ENCODE measurements at regions not wholly inside any gene's neighbourhood (a gene's known extent, or its start where the extent isn't known, plus 50 kb on each side); places are given as distances from the start of the nearest gene placed in this dataset.

DNA sequence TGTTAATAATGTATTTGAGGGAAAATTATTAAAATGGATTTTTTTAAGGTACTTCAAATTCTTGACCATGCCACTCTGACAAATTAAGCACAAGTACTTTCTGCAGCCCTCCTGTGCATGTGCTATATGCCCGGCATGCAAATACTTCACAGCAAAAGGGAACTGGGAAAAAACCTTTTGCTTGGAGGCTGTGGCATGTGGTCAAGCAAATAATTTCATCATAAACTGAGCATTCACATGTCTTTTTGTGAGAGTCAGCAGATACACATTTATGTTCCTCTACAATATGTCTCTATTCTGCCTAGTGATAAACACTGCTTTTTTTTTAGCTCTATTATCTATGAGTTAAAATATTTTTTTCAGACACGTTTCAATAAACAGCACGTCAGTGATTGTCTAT is 53.7 kb upstream of the SEMA3A start:
- peak; percentile 34 for DNase-seq (ENCODE audit: low spot score)

DNA sequence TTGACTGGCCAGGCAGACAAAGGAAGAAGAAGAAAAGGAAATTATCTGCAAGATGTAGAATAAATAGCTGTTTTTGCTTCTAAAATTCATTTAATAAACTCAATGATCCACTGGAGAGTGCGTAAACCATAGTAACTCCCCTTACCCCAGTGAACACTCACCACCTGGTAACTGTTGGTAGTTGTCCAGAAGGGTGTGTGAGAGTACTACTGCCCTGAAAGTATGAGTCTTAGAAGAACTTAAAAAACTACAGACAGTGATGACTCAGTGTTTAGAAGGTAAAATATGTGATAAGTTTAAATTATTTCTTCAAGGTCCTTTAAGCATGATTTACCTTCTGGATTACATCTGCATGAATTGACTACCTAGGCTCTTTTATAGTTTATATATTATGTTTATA is 53.0 kb upstream of the SEMA3A start:
- peak; percentile 71 for DNase-seq (ENCODE audit: low spot score)

DNA sequence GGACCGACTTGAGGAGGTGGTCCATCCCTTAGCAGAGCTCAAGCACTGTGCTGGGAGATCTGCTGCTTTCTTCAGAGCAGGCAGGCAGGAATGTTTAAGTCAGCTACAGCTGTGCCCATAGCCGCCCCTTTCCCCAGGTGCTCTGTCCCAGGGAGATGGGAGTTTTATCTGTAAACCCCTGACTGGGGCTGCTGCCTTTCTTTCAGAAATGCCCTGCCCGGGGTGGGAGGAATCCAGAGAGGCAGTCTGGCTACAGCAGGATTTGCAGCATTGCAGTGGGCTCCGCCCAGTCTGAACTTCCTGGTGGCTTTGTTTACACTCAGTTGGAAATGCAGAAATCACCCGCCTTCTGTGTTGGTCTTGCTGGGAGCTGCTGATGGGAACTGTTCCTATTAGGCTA is 51.2 kb upstream of the SEMA3A start:
- no peak for DNase-seq (ENCODE audit: low spot score)

All from H4 (cell line).